Esophagus muscularis mucosa (tissue), 3 donors: ENCODE measurements at regions not wholly inside any gene's neighbourhood (a gene's known extent, or its start where the extent isn't known, plus 50 kb on each side); places are given as distances from the start of the nearest gene placed in this dataset.

ENCODE experiments used
- CTCF ChIP-seq, 3 experiments: fragments of 200-600 bp in 2 of 3; fragments of 450-650 bp in 1 of 3; sonication (generic) in 2 of 3; IDR thresholded peaks; one replicate each; pipeline ENCODE4 v1.5.1; 2017 to 2019; ENCODE audit warnings: antibody characterized with exemption in 3 of 3, mild to moderate bottlenecking in 2 of 3, moderate library complexity in 1 of 3
- POLR2A ChIP-seq: fragments of 450-650 bp; IDR thresholded peaks from one replicate; pipeline ENCODE4 v1.6.1; 2017; ENCODE audit warnings: antibody characterized with exemption, moderate library complexity, mild to moderate bottlenecking, low read depth

- TF ChIP-seq POLR2A (no peak), CTCF (IDR thresholded peaks at IDR 0.05) (no peak)
These were observed 182.0 kb upstream of the RUNX1 start for GRCh38 chr21:35231090-35231489.
